Adrenal gland (tissue), 9 donors: ENCODE measurements at regions not wholly inside any gene's neighbourhood (a gene's known extent, or its start where the extent isn't known, plus 50 kb on each side); places are given as distances from the start of the nearest gene placed in this dataset.
A peak's percentile ranks its signal among the peaks of the same experiment; 100 is the strongest.

Experiments used
- DNase-seq, 7 donors: peaks; one replicate each; pipeline ENCODE4 v3.0.0-alpha.2; 2019 to 2020
- H3K27ac ChIP-seq, 5 donors: fragments of 200-600 bp; sonication (generic) in 4 of 5; 1 replicate in 3 of 5; 2 replicates in 2 of 5; pipeline versions ENCODE4 v1.5.1 to v1.8.0; 2016 to 2020; ENCODE audit warnings: mild to moderate bottlenecking in 1 of 5
- H3K27me3 ChIP-seq: fragments of 200-600 bp; 2 replicates; pipeline ENCODE4 v1.8.0; 2021
- H3K36me3 ChIP-seq, 2 donors: fragments of 200-600 bp; replicated peaks in 1 of 2; 1 replicate in 1 of 2; 2 replicates in 1 of 2; pipeline versions ENCODE4 v1.5.1 to v1.8.0; 2018 to 2022
- H3K4me1 ChIP-seq, 2 donors: fragments of 200-600 bp; replicated peaks in 1 of 2; 1 replicate in 1 of 2; 2 replicates in 1 of 2; pipeline versions ENCODE4 v1.5.1 to v1.8.0; 2018 to 2021
- H3K4me3 ChIP-seq, 4 donors: fragments of 200-600 bp; sonication (generic) in 3 of 4; one replicate each; pipeline ENCODE4 v1.5.1; 2016 to 2018
- H3K9me3 ChIP-seq, 3 donors: fragments of 200-600 bp; sonication (generic) in 1 of 3; replicated peaks in 1 of 3; 1 replicate in 2 of 3; 2 replicates in 1 of 3; pipeline versions ENCODE4 v1.5.1 to v1.8.0; 2016 to 2021
- POLR2A ChIP-seq, 2 donors: fragments of 450-650 bp; IDR thresholded peaks; one replicate each; pipeline ENCODE4 v1.6.1; 2017; ENCODE audit warnings: antibody characterized with exemption in 2 of 2, mild to moderate bottlenecking in 2 of 2, moderate library complexity in 1 of 2
- WGBS, 4 donors: extraction: QIAGEN DNeasy Blood & Tissue Kit in 2 of 4; methylation state at CpG; one replicate each; pipeline versions ENCODE4 v1.1.5 to v1.1.7; 2013 to 2017; 5-methylcytosine and 5-hydroxymethylcytosine counted together
- intact Hi-C, 2 donors: fragments of 100-400 bp; cut with DNase I; formaldehyde crosslinking; loops; one replicate each; pipeline versions ENCODE4 v1.14.1 to v1.15.0; 2022 to 2023
- TF ChIP-seq, protein P1 (sequence below), 6 experiments: fragments of 450-650 bp in 4 of 6; fragments of 200-600 bp in 2 of 6; sonication (generic) in 1 of 6; IDR thresholded peaks; 1 replicate in 5 of 6; 2 replicates in 1 of 6; pipeline versions ENCODE4 v1.5.1 to v1.8.0; 2016 to 2021; ENCODE audit warnings: antibody characterized with exemption in 6 of 6, mild to moderate bottlenecking in 2 of 6, moderate library complexity in 1 of 6
- donor health status: healthy with polysubstance abuse.
- donor health status: Bipolar disorder and iron deficiency.
- donor health status: DM: yes; HTN: yes; CAD: no.
- donor health status: DM: no; HTN: no; CAD: no.
- donor health status: DM: no; HTN: no; CAD: no.

DNA sequence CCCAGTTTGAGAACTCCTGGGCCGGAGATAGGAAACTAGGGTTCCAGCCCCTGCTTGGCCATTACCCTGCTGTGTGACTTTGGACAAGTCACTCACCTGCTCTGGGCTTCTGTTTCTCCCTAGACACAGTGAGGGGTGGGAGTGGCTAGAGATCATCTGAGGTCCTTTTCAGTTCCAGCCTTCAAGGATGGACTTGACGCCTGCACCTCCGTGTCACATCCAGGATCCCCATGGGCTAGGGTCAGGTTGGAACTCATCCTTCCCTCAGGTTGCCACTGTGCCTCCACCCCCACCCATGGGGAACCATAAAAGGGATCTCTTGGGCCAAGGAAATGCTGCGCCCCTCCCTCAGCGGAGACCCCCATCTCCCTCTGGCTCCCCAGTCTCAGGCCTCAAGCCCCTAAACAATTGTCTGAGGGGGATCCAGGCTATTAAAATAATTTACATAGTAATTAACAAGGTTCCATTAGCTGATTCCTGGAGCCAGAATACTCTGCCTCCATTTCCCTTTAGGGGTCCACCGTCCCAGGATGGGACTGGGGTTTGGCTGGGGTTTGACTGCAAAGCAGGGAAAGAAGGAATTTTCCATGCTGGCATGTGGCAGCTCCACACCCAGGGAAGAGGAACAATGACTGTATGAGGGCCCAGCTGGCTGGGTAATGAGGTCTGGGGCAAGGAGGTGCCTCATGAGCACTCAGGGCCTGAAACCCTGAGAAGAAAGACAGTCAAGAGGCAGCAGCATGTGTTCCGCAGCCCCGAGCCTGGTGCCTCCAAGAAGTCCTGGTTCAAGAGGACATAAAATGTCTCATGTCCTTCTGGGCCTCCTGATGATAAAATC, 177.7 kb downstream of the SMAD6 start:
- Histone ChIP-seq H3K9me3 (no peaks in the 10 kb centered on the region), H3K27me3 (no peaks in the 10 kb centered on the region), H3K36me3 (no peaks in the 10 kb centered on the region), H3K4me3 (no peak overlapping the region), H3K4me1 (peaks cover 8 to 22% of the 10 kb centered on the region in 2 donors), H3K27ac (no peak overlapping the region)
- DNase-seq, result no peak
- TF ChIP-seq POLR2A (IDR thresholded peaks at IDR 0.05), result no peak
- TF ChIP-seq, protein P1, sequence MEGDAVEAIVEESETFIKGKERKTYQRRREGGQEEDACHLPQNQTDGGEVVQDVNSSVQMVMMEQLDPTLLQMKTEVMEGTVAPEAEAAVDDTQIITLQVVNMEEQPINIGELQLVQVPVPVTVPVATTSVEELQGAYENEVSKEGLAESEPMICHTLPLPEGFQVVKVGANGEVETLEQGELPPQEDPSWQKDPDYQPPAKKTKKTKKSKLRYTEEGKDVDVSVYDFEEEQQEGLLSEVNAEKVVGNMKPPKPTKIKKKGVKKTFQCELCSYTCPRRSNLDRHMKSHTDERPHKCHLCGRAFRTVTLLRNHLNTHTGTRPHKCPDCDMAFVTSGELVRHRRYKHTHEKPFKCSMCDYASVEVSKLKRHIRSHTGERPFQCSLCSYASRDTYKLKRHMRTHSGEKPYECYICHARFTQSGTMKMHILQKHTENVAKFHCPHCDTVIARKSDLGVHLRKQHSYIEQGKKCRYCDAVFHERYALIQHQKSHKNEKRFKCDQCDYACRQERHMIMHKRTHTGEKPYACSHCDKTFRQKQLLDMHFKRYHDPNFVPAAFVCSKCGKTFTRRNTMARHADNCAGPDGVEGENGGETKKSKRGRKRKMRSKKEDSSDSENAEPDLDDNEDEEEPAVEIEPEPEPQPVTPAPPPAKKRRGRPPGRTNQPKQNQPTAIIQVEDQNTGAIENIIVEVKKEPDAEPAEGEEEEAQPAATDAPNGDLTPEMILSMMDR (IDR thresholded peaks at IDR 0.05), result no peak
- intact Hi-C loops, result no loop called here
- WGBS, 4 donors, result 80 to 96% (median 89%) methylated on average over 7 to 8 of the region's 8 CpGs

DNA sequence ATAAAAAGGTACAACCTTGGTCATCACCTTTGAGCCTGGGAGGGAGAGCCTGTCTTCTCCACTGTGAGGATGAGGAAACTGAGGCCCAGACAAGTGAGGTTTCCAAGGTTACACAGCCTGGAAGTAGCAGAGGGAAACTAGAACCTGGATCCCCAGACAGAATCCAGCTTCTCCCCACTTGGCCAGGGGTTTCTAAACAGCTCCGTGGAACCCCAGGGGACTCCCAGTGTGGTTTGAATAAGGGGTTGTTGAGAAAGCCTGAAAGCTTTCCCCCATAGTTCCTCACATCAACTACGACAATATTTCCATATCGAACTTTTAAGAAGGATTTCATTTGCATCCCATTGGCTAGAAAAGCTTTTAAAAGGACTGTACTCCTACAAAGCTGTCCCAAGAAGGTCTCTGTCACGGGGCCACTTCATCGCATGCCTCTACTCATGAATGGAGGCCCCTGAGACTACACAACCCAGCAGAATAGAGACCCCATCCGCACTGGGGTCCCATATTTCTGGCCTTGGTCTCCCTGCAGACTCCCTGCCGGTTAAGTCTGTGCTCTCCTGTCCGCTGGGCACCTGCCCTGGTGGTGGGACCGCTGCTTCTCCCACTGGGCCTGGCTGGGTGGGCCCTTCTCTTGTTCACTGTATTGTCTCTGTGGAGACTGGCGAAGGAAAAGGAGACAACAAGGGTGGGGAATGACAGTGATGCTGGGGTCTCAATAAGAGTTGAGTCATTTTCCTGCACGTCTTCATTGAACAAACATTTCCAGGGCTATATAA, 178.5 kb downstream of the SMAD6 start:
- Histone ChIP-seq H3K27me3 (no peaks in the 10 kb centered on the region), H3K9me3 (no peaks in the 10 kb centered on the region), H3K4me3 (no peak overlapping the region), H3K36me3 (no peaks in the 10 kb centered on the region), H3K4me1 (peaks cover 8 to 22% of the 10 kb centered on the region in 2 donors), H3K27ac (no peak overlapping the region)
- TF ChIP-seq, protein P1 (IDR thresholded peaks at IDR 0.05), result no peak
- TF ChIP-seq POLR2A (IDR thresholded peaks at IDR 0.05), result no peak
- WGBS, 4 donors, result 89 to 98% (median 93%) methylated on average over 11 of the region's 11 CpGs
- intact Hi-C loops, result no loop called here
- peak in 1 of 7 donors; percentile 17 for DNase-seq

DNA sequence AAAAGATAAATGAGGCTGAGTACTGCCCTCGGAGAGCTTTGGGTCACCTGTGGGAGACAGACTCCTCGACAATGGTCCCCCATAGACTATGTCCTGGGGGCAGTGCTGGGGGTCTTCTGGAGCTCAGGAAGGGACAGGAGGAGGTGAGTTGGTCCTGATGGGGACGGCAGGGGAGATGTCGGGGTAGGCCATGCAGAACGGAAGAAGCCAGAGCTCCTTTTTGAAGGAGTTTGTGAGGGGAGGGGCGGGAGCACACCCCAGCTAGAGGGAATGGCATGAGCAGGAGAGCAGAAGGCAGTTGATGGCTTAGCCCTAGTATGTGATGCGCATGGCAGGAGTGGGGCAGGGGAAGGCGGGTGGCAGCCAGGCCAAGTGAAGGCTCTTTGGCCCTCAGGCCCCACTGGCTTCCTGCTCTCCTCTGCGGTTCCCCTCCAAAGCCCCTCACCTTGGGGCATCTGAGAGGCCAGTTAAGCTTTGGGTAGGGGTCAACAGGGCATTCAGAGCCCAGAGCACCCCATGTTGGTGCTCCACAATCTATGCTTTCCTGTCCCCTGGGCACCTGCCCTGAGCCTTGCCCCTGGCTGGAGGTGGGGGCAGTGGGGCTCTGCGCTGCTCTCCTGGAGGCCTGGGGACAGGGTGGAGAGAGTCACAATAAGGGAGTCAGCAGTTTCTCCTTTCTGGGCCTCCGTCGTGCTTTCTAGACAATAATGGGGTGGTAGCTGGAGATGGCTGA, 179.3 kb downstream of the SMAD6 start:
- H3K9me3 ChIP-seq, result no peaks in the 10 kb centered on the region
- H3K27me3 ChIP-seq, result no peaks in the 10 kb centered on the region
- peak in 3 of 7 donors; percentile 13 to 35 (median 18) for DNase-seq
- peaks cover 8 to 22% of the 10 kb centered on the region in 2 donors for H3K4me1 ChIP-seq
- TF ChIP-seq POLR2A (IDR thresholded peaks at IDR 0.05), result no peak
- TF ChIP-seq, protein P1 (IDR thresholded peaks at IDR 0.05), result no peak
- WGBS, 4 donors, result 92 to 96% (median 94%) methylated on average over 11 to 12 of the region's 12 CpGs
- H3K4me3 ChIP-seq, result no peak overlapping the region
- no peak overlapping the region for H3K27ac ChIP-seq
- intact Hi-C loops, result no loop called here
- no peaks in the 10 kb centered on the region for H3K36me3 ChIP-seq
